A549 (cell line): ENCODE measurements at regions not wholly inside any gene's neighbourhood (a gene's known extent, or its start where the extent isn't known, plus 50 kb on each side); places are given as distances from the start of the nearest gene placed in this dataset.
A peak's percentile ranks its signal among the peaks of the same experiment; 100 is the strongest.

Experiments used
- ATAC-seq, 2 experiments: fragments of 200-7000 bp in 1 of 2; fragments of >200 bp in 1 of 2; cut with Nextera tagmentation in 1 of 2; cut with Tn5 transposase in 1 of 2; 3 replicates each; pipeline versions ENCODE4 v1.8.0 to v1.9.1; 2018 to 2020; ENCODE audit warnings: mild to moderate bottlenecking in 1 of 2, moderate library complexity in 1 of 2
- CTCF ChIA-PET: fragments of 300-600 bp; sonication (Branson Sonifier 250); formaldehyde crosslinking; extraction: SDS; loops from one replicate; lab custom pipeline; 2021; ENCODE audit warnings: antibody characterized with exemption, inconsistent platforms; lab: Yijun Ruan, JAX
- POLR2A ChIA-PET: fragments of 350-600 bp; formaldehyde crosslinking; extraction: SDS; loops from one replicate; lab custom pipeline; 2021; ENCODE audit warnings: antibody characterized with exemption, inconsistent platforms; lab: Yijun Ruan, JAX
- DNase-seq, 2 experiments: peaks; one replicate each; pipeline versions ENCODE4 v3.0.0 to v3.0.0-alpha.2; 2011 to 2016; ENCODE audit warnings: low read depth in 1 of 2, low spot score in 1 of 2
- FAIRE-seq: peaks from 2 replicates; lab custom pipeline; 2011; peaks lifted over from hg19 to GRCh38; lab: Jason Lieb, UNC
- H3K27ac ChIP-seq, 2 experiments: fragments of >200 bp; sonication (Bioruptor Twin); formaldehyde crosslinking; 3 replicates each; pipeline ENCODE4 v1.5.1; 2016 to 2017
- H3K4me1 ChIP-seq: fragments of >200 bp; sonication (Bioruptor Twin); formaldehyde crosslinking; 3 replicates; pipeline ENCODE4 v1.6.1; 2016
- H3K4me2 ChIP-seq: fragments of >200 bp; sonication (Bioruptor Twin); formaldehyde crosslinking; 3 replicates; pipeline ENCODE4 v1.6.1; 2016
- H3K4me3 ChIP-seq: fragments of >200 bp; sonication (Bioruptor Twin); formaldehyde crosslinking; 3 replicates; pipeline ENCODE4 v1.5.1; 2016
- H3K9me3 ChIP-seq: fragments of >200 bp; sonication (Bioruptor Twin); formaldehyde crosslinking; 3 replicates; pipeline ENCODE4 v1.6.1; 2016
- ATOH8 ChIP-seq: fragments of 250-450 bp; sonication (Bioruptor Pico); IDR thresholded peaks from 2 replicates; pipeline ENCODE4 v1.5.0; 2020; ENCODE audit warnings: low read depth, mild to moderate bottlenecking, moderate library complexity
- BCL3 ChIP-seq: fragments of >200 bp; sonication (Bioruptor Twin); formaldehyde crosslinking; IDR thresholded peaks from 3 replicates; pipeline ENCODE4 v1.6.1; 2016
- CBX2 ChIP-seq: fragments of 200-600 bp; sonication (generic); IDR thresholded peaks from 2 replicates; pipeline ENCODE4 v1.6.1; 2016; ENCODE audit warnings: low read depth, mild to moderate bottlenecking, borderline replicate concordance
- CBX8 ChIP-seq: fragments of 200-600 bp; sonication (generic); IDR thresholded peaks from 2 replicates; pipeline ENCODE4 v1.6.1; 2016
- CHD2 ChIP-seq: fragments of 150-350 bp; IDR thresholded peaks from 2 replicates; pipeline ENCODE4 v1.6.1; 2014; ENCODE audit warnings: low read length; ENCODE audit not compliant: partially characterized antibody
- EHF ChIP-seq: fragments of 250-450 bp; sonication (Bioruptor Pico); IDR thresholded peaks from 2 replicates; pipeline ENCODE4 v1.5.0; 2020; ENCODE audit warnings: mild to moderate bottlenecking
- EP300 ChIP-seq, 2 experiments: fragments of >200 bp; sonication (Bioruptor Twin); formaldehyde crosslinking; IDR thresholded peaks; 2 replicates in 1 of 2; 3 replicates in 1 of 2; pipeline ENCODE4 v1.6.1; 2016 to 2017
- FOSL2 ChIP-seq, 2 experiments: fragments of 450-650 bp in 1 of 2; fragments of >200 bp in 1 of 2; sonication (Bioruptor Twin) in 1 of 2; formaldehyde crosslinking; IDR thresholded peaks; 2 replicates each; pipeline versions ENCODE4 v1.5.0 to v1.6.1; 2016 to 2020; ENCODE audit warnings: mild to moderate bottlenecking in 1 of 2, moderate library complexity in 1 of 2
- GATA3 ChIP-seq: IDR thresholded peaks from 2 replicates; pipeline ENCODE4 v1.6.1; 2012; ENCODE audit warnings: borderline replicate concordance
- HDAC2 ChIP-seq: fragments of 200-600 bp; sonication (generic); IDR thresholded peaks from 2 replicates; pipeline ENCODE4 v1.6.1; 2016
- HES2 ChIP-seq: fragments of >200 bp; sonication (Bioruptor Twin); formaldehyde crosslinking; IDR thresholded peaks from 2 replicates; pipeline ENCODE4 v1.6.1; 2016
- HEYL ChIP-seq: fragments of 250-450 bp; sonication (Bioruptor Pico); IDR thresholded peaks from 2 replicates; pipeline ENCODE4 v1.8.0; 2021; ENCODE audit warnings: mild to moderate bottlenecking, moderate library complexity
- HOXA7 ChIP-seq: fragments of 250-450 bp; sonication (Bioruptor Pico); IDR thresholded peaks from 2 replicates; pipeline ENCODE4 v1.5.0; 2020; ENCODE audit warnings: mild to moderate bottlenecking, moderate library complexity
- HOXB13 ChIP-seq: fragments of 250-450 bp; sonication (Bioruptor Pico); IDR thresholded peaks from 2 replicates; pipeline ENCODE4 v1.5.0; 2020; ENCODE audit warnings: low read depth, mild to moderate bottlenecking, moderate library complexity
- HOXB5 ChIP-seq: fragments of 250-450 bp; sonication (Bioruptor Pico); IDR thresholded peaks from 2 replicates; pipeline ENCODE4 v1.5.0; 2020; ENCODE audit warnings: mild to moderate bottlenecking, moderate library complexity
- JUN ChIP-seq, 2 experiments: fragments of >200 bp; sonication (Bioruptor Twin); formaldehyde crosslinking; IDR thresholded peaks; 2 replicates in 1 of 2; 3 replicates in 1 of 2; pipeline ENCODE4 v1.6.1; 2016 to 2017
- MAFK ChIP-seq: fragments of 450-650 bp; IDR thresholded peaks from 2 replicates; pipeline ENCODE4 v1.6.1; 2014; ENCODE audit not compliant: partially characterized antibody
- MAX ChIP-seq: IDR thresholded peaks from 2 replicates; pipeline ENCODE4 v1.6.1; 2012
- MAZ ChIP-seq: fragments of 150-350 bp; IDR thresholded peaks from 2 replicates; pipeline ENCODE4 v1.6.1; 2014; ENCODE audit warnings: antibody characterized with exemption, low read depth, low read length, borderline replicate concordance
- NFE2L2 ChIP-seq: fragments of 150-350 bp; conservative IDR thresholded peaks from 2 replicates; pipeline ENCODE4 v1.6.1; 2014; ENCODE audit warnings: low read length
- NR3C1 ChIP-seq: fragments of >200 bp; sonication (Bioruptor Twin); formaldehyde crosslinking; IDR thresholded peaks from 3 replicates; pipeline ENCODE4 v1.6.1; 2017
- RARB ChIP-seq: fragments of 250-450 bp; sonication (Bioruptor Pico); IDR thresholded peaks from 2 replicates; pipeline ENCODE4 v1.8.0; 2021; ENCODE audit warnings: mild to moderate bottlenecking, moderate library complexity
- TP53 ChIP-seq: fragments of 250-450 bp; sonication (Bioruptor Pico); IDR thresholded peaks from 2 replicates; pipeline ENCODE4 v1.5.0; 2021; ENCODE audit warnings: mild to moderate bottlenecking, moderate library complexity
- USF2 ChIP-seq: fragments of 450-650 bp; IDR thresholded peaks from 2 replicates; pipeline ENCODE4 v1.6.1; 2014; ENCODE audit warnings: antibody characterized with exemption
- ZFP36 ChIP-seq: fragments of 450-650 bp; IDR thresholded peaks from 2 replicates; pipeline ENCODE4 v1.6.1; 2014; ENCODE audit warnings: borderline replicate concordance; ENCODE audit not compliant: partially characterized antibody
- WGBS: methylation state at CpG from one replicate; pipeline ENCODE4 v1.1.6; 2017; ENCODE audit errors: missing lambda C conversion rate; 5-methylcytosine and 5-hydroxymethylcytosine counted together

- Histone ChIP-seq H3K9me3 (peaks cover 4% of the 10 kb centered on the region; the same call in 1 of the 3 replicates), H3K4me3 (no peak overlapping the region), H3K4me2 (no peak overlapping the region), H3K4me1 (peaks cover 5% of the 10 kb centered on the region; the same call in 1 of the 3 replicates), H3K27ac (no peak overlapping the region)
- TF ChIP-seq ZFP36 (no peak), HOXB13 (no peak), MAX (no peak), TP53 (CRISPR knock-in tag) (no peak)
- WGBS: 76% methylated on average over 6 of the region's 6 CpGs
- no peak for DNase-seq
- POLR2A ChIA-PET: no interaction called here
- FAIRE-seq: no peak
- CTCF ChIA-PET: interaction anchor here (1.1 to 1.2 kb wide), 2 partner anchors 12 to 22 kb away, joined by 3 read pairs; no protein-coding TSS in a partner anchor
- ATAC-seq: no peak
Observed at GRCh38 chrX:9137152-9137551, 103.2 kb upstream of the FAM9B start.

- Histone ChIP-seq H3K4me1 (peaks cover 5% of the 10 kb centered on the region; the same call in 1 of the 3 replicates), H3K27ac (peak overlapping the region in 1 of 2 experiments; percentile 57; a peak in 3 of 6 replicates), H3K4me3 (no peak overlapping the region), H3K9me3 (no peaks in the 10 kb centered on the region), H3K4me2 (no peak overlapping the region)
- ChIA-PET CTCF (no interaction called here), POLR2A (no interaction called here)
- peak; percentile 50 to 51; a peak in 3 of 6 replicates for ATAC-seq
- peak; percentile 95 for FAIRE-seq
- DNase-seq: peak in 1 of 2 experiments; percentile 52
- 15% methylated on average over 2 of the region's 2 CpGs for WGBS
- TF ChIP-seq HES2 (no peak), HOXB13 (no peak), FOSL2 (IDR thresholded peaks at IDR 0.05) (no peak), FOSL2 (CRISPR knock-in tag; IDR thresholded peaks at IDR 0.05) (no peak), NR3C1 (no peak)
Observed at GRCh38 chrX:9141496-9141895, 107.6 kb upstream of the FAM9B start.

- FAIRE-seq (no peak), ATAC-seq (no peak)
- CTCF ChIA-PET: interaction anchor here (0.6 to 1.0 kb wide), 2 partner anchors 13 to 483 kb away, joined by 3 to 5 read pairs; no protein-coding TSS in a partner anchor
Observed at GRCh38 chrX:9144701-9145241, 110.8 kb upstream of the FAM9B start.

GRCh38 chrX:9146657-9147056 is 112.7 kb upstream of the FAM9B start:
- CTCF ChIA-PET: interaction anchor here (0.6 kb wide), 2 partner anchors 316 to 555 kb away, joined by 3 to 4 read pairs; no protein-coding TSS in a partner anchor
- Histone ChIP-seq H3K27ac (no peak overlapping the region), H3K9me3 (peaks cover 3% of the 10 kb centered on the region; the same call in 1 of the 3 replicates), H3K4me2 (no peak overlapping the region), H3K4me1 (peaks cover 23% of the 10 kb centered on the region), H3K4me3 (no peak overlapping the region)
- ATAC-seq (no peak), FAIRE-seq (peak; percentile 61), DNase-seq (no peak)
- TF ChIP-seq HEYL (no peak), MAZ (no peak), CBX2 (no peak), EP300 (IDR thresholded peaks at IDR 0.05) (no peak), NR3C1 (no peak), ATOH8 (no peak), RARB (no peak), HDAC2 (no peak), EHF (CRISPR knock-in tag) (no peak), GATA3 (no peak), MAFK (no peak), JUN (IDR thresholded peaks at IDR 0.05) (no peak), HOXB5 (no peak), ZFP36 (no peak), HOXA7 (no peak)
- WGBS: 91% methylated on average over 9 of the region's 9 CpGs
- POLR2A ChIA-PET: no interaction called here

More at GRCh38 chrX:9144701-9145241, 110.8 kb upstream of the FAM9B start:
- 78% methylated on average over 13 of the region's 13 CpGs for WGBS
- peaks cover 23% of the 10 kb centered on the region for H3K4me1 ChIP-seq
- no peak for DNase-seq
- H3K4me3 ChIP-seq: no peak overlapping the region
- no peak for TF ChIP-seq USF2
- TF ChIP-seq NFE2L2: no peak
- no peak for TF ChIP-seq CBX2
- TF ChIP-seq MAZ: no peak
- TF ChIP-seq CHD2: no peak
- no peak for TF ChIP-seq BCL3
- no peak for TF ChIP-seq CBX8
- H3K4me2 ChIP-seq: no peak overlapping the region
- POLR2A ChIA-PET: no interaction called here
- H3K27ac ChIP-seq: no peak overlapping the region
- H3K9me3 ChIP-seq: no peaks in the 10 kb centered on the region
